GM12875 (cell line): ENCODE measurements at regions not wholly inside any gene's neighbourhood (a gene's known extent, or its start where the extent isn't known, plus 50 kb on each side); places are given as distances from the start of the nearest gene placed in this dataset.

Experiments used
- H3K4me3 ChIP-seq: one replicate; pipeline ENCODE4 v1.5.1; 2011; ENCODE audit warnings: low read depth, low read length, control low read depth
- TF ChIP-seq, protein P1 (sequence below): IDR thresholded peaks from 2 replicates; pipeline ENCODE4 v1.5.1; 2011; ENCODE audit warnings: low read depth, mild to moderate bottlenecking, control low read depth, inconsistent platforms, low read length, moderate library complexity, borderline replicate concordance; ENCODE audit not compliant: insufficient read depth

DNA sequence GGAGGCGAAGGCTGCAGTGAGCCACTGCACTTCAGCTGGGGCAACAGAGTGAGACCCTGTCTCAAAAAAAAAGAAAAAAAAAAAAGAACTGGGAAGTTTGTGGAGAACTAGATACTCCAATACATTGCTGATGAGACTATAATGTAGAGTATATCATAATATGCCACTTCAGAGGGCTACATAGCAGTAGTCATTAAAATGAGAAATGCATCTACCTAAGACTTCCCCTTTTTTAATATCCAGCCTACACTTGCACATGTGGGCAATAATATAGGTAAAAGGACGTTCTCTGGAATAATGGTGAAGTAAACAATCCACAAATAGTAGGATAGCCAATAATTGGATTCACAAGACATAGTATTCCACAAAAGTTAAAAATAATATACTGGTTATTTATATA, 311.0 kb downstream of the HLX start:
- TF ChIP-seq, protein P1, sequence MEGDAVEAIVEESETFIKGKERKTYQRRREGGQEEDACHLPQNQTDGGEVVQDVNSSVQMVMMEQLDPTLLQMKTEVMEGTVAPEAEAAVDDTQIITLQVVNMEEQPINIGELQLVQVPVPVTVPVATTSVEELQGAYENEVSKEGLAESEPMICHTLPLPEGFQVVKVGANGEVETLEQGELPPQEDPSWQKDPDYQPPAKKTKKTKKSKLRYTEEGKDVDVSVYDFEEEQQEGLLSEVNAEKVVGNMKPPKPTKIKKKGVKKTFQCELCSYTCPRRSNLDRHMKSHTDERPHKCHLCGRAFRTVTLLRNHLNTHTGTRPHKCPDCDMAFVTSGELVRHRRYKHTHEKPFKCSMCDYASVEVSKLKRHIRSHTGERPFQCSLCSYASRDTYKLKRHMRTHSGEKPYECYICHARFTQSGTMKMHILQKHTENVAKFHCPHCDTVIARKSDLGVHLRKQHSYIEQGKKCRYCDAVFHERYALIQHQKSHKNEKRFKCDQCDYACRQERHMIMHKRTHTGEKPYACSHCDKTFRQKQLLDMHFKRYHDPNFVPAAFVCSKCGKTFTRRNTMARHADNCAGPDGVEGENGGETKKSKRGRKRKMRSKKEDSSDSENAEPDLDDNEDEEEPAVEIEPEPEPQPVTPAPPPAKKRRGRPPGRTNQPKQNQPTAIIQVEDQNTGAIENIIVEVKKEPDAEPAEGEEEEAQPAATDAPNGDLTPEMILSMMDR = no peak
- H3K4me3 ChIP-seq = no peak overlapping the region

DNA sequence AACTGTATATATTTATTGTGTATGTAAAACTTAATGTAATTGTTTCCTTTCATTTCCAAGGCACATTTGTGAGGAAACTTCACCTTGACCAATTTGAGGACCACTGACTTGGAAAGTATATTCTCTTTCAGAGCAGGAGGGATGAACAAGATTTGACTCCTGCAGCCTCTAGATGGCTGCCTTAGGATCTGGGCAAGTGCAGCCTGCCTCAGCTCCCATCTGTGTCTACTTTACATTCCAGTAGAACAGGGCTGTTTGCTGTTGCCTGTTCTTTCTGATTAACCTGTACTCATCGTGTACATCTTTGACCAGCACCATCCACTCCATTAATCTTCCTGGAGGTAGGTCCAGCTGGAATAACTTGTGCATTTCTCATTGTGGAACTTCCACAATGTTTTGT, 312.8 kb downstream of the HLX start:
- TF ChIP-seq, protein P1 = no peak
- no peak overlapping the region for H3K4me3 ChIP-seq

DNA sequence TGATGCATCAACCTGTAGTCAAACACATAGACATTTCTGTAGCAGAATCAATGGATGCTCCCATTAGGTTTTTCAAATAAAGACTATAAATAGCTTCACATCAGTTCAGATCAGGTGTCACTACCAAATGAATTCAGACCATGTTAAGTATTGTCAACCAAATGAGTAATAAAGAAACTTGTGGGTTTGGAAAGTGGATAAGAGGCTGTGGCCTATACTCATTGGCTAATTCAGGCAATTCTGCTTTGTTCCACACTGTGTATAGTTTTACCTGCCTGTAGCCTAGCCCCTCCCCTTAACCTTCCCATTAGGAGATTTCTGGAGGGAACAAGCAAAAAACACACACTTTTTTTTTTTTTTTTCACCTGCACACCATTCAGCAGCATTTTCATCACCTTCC, 321.2 kb downstream of the HLX start:
- TF ChIP-seq, protein P1 = no peak
- H3K4me3 ChIP-seq = no peak overlapping the region

DNA sequence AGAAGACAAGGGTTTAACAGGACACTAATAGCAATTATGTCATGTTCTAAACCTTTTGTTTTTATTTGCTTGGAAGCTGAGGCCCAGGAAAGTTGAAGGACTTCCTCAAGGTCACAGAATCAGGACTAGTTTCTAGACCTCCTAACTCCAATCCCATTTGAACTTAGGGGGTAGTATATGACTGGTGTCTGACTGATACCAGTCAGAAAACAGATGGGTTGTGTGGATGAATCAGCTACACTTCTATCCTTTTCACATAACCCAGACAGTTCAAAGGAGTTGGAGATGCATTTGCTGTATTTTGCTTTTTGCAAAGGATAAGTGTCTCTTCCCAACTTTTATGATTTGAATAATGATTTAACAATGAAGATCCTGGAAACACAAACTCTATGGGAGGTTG, 322.5 kb downstream of the HLX start:
- TF ChIP-seq, protein P1 = no peak
- no peak overlapping the region for H3K4me3 ChIP-seq

DNA sequence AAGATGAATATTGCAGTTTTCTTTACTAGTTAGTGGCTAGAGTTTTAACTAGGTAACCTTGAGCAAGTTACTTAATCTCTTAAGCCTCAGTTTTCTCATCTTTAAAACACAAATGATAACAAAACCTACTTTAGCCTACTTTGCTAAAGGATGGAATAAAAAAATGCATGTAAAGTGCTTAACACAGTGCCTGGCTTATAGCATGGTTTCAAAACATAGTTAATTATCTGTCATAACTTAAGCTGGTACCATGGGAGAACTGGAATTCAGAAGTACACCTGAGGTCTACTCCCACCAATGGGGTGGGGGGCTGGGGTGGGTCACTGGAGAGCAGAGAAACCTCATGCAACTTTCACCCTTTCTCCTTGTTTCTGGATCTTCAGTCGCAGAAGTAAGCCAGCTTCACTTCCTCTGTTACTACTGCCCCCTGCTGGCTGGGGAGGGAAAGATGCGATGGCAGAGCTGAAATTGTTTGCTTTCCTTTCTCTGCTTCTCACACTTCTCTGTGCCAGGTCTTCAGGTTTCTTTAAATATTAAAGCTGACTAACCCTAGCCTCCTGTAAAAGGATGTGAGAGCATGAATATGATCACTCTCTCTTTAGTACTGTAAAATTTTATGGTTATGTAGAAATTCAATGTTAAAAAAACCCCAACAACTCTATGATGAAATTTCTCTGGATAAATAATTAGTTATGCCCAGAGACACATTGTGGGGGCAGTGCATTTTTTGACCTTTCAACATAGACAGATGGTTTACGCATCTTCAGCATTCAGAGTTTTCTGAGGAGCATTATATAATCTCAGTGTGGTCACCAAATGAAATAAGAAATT, 324.2 kb downstream of the HLX start:
- H3K4me3 ChIP-seq = no peak overlapping the region
- TF ChIP-seq, protein P1 = peak; percentile 85

DNA sequence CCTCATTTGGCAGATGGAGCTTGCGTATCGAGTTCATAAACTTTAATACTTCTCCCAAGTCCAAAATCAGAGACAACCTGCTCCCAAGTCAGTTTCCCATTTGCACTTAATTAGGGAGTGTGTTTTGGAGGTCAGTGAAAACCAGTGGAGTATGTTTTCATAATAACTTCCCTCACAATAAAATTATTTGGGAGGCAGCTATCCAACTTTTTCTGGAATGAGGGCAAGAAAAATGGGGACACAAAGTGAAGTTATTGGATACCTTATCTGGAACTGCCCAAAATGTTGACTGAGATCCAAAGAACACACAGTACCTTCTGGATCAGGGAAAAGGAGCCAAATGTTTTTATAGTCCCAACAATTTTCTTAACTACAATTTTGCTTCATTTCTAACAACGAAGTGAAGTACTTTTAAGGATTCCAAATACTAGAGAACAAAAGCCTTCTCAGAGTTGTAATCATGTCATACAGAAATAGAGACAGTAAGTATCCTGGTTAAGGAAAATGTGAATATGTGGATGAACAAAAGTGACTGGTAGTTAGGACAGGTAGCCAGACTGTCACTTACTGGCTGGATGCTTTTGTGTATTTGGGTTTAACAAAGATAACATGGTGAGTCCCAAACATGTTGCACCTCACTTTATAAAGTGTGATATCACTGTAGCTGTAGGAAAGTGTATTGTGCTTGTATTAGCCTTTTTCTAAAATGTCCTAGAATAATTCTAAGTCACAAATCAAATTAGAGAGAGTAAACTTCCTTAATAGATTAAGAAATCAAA, 325.0 kb downstream of the HLX start:
- TF ChIP-seq, protein P1 = no peak
- H3K4me3 ChIP-seq = no peak overlapping the region
